ENCODE measurements at regions not wholly inside any gene's neighbourhood (a gene's known extent, or its start where the extent isn't known, plus 50 kb on each side); places are given as distances from the start of the nearest gene placed in this dataset.

GRCh38 chr11:70757241-70757640, 358.9 kb downstream of the CTTN start:
- POLR2A ChIA-PET = no interaction called here
- TF ChIP-seq CTCF (IDR thresholded peaks at IDR 0.05; ENCODE audit: insufficient read depth, low read length, missing control alignments) = no peak
- CTCF ChIA-PET = interaction anchor here (0.8 to 3.8 kb wide), 2 partner anchors 290 to 292 kb away, joined by 3 to 35 read pairs; no protein-coding TSS in a partner anchor
- H3K4me3 ChIP-seq (ENCODE audit: low read depth, low read length) = no peak overlapping the region
- DNase-seq (ENCODE audit: low read depth, low spot score) = no peak

- POLR2A ChIA-PET = no interaction called here
- H3K4me3 ChIP-seq (ENCODE audit: low read depth, low read length) = no peak overlapping the region
- no peak for TF ChIP-seq CTCF (IDR thresholded peaks at IDR 0.05; ENCODE audit: insufficient read depth, low read length, missing control alignments)
- no peak for DNase-seq (ENCODE audit: low read depth, low spot score)
- CTCF ChIA-PET = no interaction called here
These were observed 359.9 kb downstream of the CTTN start for GRCh38 chr11:70758206-70758605.

- POLR2A ChIA-PET = no interaction called here
- CTCF ChIA-PET = no interaction called here
- H3K4me3 ChIP-seq (ENCODE audit: low read depth, low read length) = no peak overlapping the region
- TF ChIP-seq CTCF (IDR thresholded peaks at IDR 0.05; ENCODE audit: insufficient read depth, low read length, missing control alignments) = no peak
- no peak for DNase-seq (ENCODE audit: low read depth, low spot score)
These were observed 361.5 kb downstream of the CTTN start for GRCh38 chr11:70759846-70760245.

GRCh38 chr11:70760416-70761020, 362.2 kb downstream of the CTTN start:
- no peak for TF ChIP-seq CTCF (IDR thresholded peaks at IDR 0.05; ENCODE audit: insufficient read depth, low read length, missing control alignments)
- ChIA-PET CTCF (no interaction called here), POLR2A (no interaction called here)
- no peak for DNase-seq (ENCODE audit: low read depth, low spot score)
- no peak overlapping the region for H3K4me3 ChIP-seq (ENCODE audit: low read depth, low read length)

- TF ChIP-seq CTCF (IDR thresholded peaks at IDR 0.05; ENCODE audit: insufficient read depth, low read length, missing control alignments) = no peak
- no peak for DNase-seq (ENCODE audit: low read depth, low spot score)
- CTCF ChIA-PET = no interaction called here
- POLR2A ChIA-PET = no interaction called here
- H3K4me3 ChIP-seq (ENCODE audit: low read depth, low read length) = no peak overlapping the region
These were observed 363.0 kb downstream of the CTTN start for GRCh38 chr11:70761094-70761907.

- DNase-seq (ENCODE audit: low read depth, low spot score) = no peak
- CTCF ChIA-PET = no interaction called here
- no peak for TF ChIP-seq CTCF (IDR thresholded peaks at IDR 0.05; ENCODE audit: insufficient read depth, low read length, missing control alignments)
- H3K4me3 ChIP-seq (ENCODE audit: low read depth, low read length) = no peak overlapping the region
- POLR2A ChIA-PET = no interaction called here
These were observed 363.6 kb downstream of the CTTN start for GRCh38 chr11:70761908-70762337.

Measured in AG04449 (cell line).